GM21515 (cell line): ENCODE measurements at regions not wholly inside any gene's neighbourhood (a gene's known extent, or its start where the extent isn't known, plus 50 kb on each side); places are given as distances from the start of the nearest gene placed in this dataset.
A peak's percentile ranks its signal among the peaks of the same experiment; 100 is the strongest.
"Not testable (repeated sequence)": the region's sequence is repeated elsewhere in the genome, so short reads cannot be mapped to it uniquely, and the experiment has no call there.

ENCODE experiments used
- ATAC-seq: cut with Tn5 transposase; IDR thresholded peaks from one replicate; pipeline ENCODE4 v1.9.1; 2021; ENCODE audit not compliant: unreplicated experiment

DNA sequence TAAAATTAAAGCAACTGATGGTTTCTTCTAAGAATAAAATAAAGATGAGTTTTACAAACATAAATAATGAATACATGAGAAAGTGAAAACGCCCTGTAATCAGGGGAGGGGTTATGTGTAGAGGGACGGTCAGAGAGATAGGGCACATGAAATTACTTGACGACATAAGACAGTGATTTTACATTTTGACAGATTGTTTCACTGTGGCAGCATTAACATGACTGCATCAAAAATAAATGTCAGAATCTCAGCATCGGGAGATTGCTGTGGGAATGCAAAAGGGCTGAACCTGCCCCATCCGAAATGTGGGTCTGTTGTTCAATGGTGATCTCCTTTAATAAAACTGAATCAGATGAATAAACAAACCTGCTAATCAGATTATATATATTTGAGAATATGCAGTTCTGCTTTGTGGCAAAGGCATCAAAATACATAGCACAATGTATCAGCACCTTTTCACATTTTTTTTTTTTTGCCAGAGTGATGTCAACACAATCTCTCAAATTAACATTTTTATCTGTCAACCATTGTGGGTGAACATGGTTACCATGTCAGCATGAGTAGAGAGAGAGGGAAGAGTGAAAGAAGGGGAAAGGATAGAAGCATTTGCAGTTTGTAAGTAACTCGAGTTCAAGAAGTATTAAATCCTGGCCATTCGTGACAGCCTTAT, 177.1 kb upstream of the MAN1A1 start:
- no peak for ATAC-seq

DNA sequence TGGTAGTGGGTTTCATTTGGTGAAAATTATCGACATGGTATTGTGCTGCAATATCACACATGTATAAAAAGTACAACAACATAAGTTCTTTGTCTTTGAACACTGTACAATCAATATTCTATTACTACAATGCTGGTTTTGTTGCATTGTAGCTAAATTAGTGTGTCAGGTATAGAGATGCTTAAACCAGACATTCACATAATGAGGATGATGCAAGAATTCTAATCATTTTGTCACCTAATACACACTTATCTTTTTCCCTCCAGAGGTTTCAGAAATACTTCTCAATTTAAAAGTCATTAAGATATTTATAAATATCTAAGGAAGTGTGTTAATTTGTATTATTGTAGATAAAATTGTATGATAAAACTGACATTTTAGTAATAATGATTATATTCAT, 174.8 kb upstream of the MAN1A1 start:
- ATAC-seq, result no peak

DNA sequence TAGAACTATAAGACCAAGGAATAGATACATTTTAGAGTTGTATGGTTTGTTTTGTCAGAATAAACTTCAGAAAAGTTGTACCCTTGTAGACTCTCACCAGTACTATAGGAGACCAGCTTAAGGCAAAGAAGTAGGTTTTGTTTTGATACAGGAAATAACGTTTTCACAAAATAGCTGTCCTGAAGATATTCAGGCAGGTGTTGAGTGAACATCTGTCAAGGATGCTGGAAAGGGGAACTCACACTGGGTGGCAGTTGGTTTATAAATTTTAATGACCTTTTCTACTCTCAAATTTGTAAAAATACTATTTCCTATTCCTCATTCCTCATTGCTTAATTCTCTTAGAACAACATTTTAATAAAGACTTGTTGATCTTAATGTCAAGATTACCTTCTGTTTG, 174.0 kb upstream of the MAN1A1 start:
- ATAC-seq, result no peak

DNA sequence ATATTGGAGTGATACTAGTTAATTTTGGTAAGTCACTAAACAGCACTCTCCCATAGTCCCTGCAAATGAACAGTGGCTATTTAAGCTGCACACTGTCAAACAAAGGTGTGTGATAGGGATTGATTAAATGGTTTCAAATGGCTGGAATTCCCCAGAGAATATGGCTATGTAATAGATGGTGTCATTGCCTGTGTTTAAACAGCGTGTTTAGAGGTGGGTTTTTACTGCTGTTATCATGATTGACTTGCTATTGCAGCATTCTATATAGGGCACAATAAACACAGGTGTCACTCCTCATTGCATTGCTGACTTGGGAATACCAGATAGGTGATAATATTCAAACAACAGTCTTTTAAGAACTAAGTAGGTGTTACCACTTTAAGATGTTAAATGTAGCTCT, 171.7 kb upstream of the MAN1A1 start:
- no peak for ATAC-seq

DNA sequence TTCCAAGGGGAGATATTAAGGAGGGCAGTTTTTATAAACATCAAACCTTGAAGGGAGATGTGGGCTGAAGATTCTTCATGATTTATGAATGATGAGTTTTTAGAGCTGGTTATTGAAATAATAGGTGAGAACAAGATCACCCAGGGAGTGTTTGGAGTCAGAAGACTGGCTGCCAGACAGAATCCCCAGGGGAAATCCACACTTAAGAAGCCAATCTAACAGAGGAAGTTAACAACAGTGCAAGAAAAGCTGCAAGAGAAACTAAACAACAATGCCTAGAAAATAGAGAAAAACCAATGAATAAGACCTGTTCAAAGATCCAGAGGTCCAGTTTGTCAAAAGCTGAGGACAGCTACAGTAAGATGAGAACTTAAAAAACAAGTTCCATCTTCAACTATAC, 167.9 kb upstream of the MAN1A1 start:
- no peak for ATAC-seq

DNA sequence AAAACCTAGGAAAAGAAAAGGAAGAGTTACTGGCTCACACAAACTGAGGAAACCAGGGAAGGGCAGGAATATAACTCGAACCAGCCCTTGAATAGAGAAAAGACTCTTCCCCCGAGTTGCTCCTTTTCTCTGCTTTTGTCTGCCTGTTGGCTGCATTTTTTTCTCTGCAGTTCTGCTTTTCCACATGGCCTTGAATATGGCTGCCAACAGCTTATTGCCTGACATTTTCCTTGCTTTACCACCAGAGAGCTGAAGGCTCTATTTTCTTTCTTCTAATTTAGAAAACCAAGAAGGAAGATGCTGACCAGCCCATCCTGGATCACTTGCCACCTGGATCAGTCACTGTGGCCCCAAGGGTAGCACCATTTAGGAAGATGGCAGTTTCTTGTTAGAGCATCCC, 164.8 kb upstream of the MAN1A1 start:
- ATAC-seq, result no peak

DNA sequence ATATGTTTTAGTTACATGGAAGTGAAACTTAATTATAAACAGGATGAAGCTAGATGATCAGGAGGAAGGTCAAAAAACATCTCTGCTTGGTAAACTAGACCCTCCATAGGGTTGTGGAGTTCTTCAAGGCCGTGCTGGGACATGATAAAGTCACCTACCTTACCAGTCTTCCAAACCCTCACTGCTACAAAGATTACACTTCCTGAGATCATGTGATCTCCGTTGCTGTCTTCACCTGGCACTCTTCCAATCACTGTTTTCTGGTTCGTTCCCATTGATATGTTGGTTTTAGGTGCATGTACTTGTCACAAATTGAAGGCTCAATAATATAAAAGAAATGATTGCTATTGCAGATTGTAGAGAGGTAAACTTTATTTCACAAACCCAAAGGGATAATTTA, 161.5 kb upstream of the MAN1A1 start:
- ATAC-seq, result no peak

DNA sequence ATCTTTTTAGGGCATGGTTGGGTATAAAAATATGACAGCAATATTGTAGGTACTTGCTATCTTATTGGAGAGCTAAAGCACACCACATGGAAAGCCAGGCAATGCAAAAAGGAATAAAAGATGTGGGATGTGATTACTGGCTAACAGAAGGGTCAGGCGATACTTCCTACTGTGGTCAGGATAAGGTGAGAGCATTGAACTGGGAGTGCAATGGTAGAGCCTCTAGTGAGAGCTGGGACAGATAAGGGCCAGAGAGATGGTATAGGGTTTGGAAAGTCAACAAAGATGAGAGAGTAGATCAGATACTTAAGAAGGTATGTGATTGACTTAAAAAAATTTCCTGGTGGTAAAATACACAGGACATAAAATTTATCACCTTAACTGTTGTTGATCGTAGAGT, 160.7 kb upstream of the MAN1A1 start:
- no peak for ATAC-seq

DNA sequence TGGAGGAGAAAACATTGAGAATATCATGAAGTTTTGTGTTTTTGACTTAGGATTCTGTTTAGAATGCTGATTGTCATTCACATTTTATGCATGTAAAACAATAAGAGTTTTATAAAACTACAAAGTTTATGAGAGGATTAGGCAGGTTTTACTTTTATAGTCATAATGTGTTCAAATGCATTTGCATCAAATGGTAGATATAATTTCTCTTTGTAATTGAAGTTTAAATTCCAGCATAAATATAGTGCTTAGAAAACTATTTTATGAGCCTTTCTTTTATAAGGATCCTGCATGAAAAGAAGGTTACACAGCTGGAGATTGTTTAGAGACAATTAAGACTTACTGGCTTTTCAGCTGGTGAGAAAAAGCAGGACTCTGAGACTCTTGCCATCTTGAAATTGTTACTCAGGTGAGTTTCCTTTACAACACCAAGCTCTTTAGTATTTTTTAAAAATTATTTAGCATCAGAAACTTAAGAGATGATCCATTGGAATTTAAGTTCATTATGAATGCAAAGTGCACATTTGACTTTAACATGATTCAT, 157.1 kb upstream of the MAN1A1 start:
- ATAC-seq, result no peak

DNA sequence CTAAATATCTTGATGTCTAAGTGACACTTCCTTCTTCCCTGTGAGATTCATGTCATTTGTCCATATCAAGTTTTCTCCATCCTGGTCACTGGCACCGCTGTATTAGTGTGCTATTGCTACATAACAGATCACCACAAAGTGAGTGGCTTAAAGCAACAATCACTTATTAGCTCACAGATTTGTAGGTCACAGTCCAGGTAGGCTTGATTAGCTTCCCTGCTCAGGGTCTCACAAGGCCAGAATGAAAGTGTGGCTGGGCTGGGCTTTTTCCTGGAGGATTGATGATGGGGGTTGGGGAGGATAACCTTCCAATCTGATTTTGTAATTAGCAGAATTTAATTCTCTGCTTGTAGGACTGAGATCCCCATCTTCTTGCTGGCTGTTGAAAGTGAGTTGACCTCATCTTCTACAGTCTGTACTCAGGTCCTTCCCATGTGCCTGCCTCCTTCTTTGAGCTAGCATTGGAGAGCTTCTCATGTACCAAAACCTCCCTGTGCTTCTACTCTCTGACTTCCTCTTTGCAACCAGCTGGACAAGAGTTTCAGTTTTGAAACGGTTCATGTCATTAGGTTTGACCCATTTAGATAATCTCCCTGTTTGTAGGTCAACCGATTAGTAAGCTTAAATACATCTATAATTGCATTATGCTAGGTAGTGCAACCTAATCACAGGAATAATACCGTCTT, 152.4 kb upstream of the MAN1A1 start:
- peak; percentile 97 for ATAC-seq

DNA sequence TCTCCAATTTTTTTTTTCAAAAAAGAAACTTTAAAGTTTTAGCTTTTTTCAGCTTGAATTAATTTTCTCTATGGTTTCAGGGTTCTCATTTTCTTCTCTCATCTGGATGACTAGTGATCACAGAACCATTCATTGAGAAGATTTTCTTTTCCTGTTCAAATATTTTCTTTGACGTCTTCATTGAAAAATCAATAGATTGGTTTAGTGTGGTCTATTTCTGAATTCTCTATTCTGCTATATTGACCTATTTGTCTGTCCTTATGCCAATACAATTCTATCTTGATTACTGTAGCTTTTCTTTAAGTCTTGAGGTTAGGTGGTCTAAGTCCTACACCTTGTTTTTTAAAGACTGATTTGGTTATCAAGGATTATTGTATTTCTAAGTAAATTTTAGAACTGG, 150.2 kb upstream of the MAN1A1 start:
- no peak for ATAC-seq

DNA sequence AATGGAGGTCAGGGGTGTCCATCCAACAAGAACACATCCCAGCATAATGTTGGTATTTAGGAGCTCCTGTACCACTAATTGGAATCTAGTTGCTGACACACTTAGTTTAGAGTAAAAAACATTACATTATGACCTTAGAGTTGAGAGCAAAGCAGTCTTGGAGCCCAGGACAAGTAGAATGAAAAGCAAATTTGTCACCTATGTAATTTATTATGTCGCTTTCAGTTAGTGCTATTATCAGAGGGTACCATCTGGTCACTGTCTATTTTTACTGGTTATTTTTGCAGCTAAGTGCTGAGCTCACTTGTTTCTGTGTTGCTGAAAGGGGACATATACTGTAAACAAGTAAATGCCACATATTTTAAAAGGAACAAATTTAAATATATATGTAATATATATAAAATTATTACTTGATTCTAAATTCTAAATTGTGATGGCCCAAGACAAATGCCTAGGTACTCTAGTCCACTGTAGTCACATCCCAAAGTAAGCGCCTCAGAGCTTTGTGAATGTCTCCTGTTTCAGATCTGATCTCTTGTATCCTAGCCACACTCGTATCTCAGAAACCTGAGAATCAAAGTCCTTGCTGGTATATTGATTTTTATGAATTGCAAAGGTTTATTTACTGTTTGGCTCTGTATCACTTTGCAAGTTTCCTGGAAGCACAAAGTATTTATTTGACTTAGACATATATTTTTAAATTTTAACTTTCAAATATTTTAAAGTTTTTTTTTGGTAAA, 148.6 kb upstream of the MAN1A1 start:
- no peak for ATAC-seq

DNA sequence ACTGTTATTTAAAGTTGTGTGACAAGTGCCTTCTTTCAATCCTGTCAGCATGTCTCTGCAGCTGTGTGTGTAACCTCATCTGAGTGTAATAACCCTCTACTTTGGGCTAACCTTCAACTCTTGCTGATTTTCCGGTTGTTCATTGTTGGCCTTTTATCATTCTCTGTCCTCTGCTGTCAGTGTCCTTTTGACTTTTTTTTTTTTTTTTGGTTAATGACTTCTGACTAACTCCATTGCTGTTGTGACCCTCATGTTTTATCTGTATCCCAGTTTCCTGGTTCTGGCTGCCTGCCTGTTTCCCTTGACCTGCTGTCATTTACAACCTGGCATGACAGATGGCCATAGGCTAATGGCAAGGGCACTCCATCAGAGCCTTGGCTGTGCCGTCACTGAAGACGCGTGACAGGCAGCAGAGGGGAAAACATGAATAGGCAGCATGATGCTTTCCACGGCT, 145.7 kb upstream of the MAN1A1 start:
- no peak for ATAC-seq

DNA sequence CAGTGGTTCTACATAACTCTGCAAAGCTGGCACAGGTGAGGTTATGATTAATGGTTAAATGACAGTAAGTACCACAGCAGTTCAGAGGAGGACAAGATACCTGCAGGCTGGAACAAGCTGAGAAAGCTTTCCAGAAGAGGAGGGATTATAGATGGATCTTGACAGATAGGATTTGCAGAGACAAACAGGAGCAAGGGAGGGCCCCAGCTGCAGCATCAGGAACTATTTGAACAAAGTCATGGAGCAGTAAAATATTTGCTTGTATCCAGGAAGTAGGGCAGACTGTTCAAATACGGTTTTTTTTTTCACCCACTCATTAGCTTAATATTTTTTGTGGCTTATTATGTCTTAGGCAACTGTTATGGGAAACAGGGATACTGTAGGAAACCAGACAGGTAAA, 144.4 kb upstream of the MAN1A1 start:
- no peak for ATAC-seq

DNA sequence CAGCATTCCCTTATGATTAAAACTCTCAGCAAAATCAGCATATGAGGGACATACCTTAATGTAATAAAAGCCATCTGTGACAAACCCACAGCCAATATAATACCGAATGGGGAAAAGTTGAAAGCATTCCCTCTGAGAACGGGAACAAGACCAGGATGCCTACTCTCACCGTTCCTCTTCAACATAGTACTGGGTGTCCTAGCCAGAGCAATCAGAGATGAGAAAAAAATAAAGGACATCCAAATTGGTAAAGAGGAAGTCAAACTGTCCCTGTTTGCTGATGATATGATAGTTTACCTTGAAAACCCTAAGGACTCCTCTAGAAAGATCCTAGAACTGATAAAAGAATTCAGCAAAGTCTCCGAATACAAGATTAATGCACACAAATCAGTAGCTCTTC, 141.6 kb upstream of the MAN1A1 start:
- ATAC-seq, result not testable (repeated sequence)

DNA sequence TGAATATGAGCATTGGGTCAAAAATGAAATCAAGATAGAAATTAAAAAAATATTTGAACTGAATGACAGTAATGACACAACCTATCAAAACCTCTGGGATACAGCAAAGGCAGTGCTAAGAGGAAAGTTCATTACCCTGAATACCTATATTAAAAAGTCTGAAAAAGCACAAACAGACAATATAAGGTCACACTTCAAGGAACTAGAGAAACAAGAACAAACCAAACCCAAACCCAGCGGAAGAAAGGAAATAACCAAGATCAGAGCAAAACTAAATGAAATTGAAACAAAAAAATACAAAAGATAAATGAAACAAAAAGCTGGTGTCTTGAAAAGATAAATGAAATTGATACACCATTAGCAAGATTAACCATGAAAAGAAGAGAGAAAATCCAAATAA, 140.5 kb upstream of the MAN1A1 start:
- not testable (repeated sequence) for ATAC-seq

DNA sequence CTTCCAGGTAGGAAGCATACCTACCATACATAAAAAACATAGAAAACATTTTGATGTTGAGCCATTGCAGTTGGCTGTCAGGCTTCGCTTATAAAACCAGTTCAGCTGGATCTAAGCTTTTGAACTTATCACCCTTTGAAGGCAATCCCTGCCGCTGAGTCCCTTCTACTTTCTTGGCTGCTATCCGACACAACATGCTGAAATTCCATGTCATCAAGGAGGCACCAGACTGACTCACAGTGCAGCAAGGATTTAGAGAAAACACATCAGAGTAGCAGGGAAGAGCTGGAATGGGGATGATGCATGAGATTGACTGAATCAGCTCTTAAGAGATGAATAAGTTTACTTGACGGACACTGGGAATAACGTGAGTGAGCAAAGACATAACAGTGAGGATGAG, 135.0 kb upstream of the MAN1A1 start:
- no peak for ATAC-seq

DNA sequence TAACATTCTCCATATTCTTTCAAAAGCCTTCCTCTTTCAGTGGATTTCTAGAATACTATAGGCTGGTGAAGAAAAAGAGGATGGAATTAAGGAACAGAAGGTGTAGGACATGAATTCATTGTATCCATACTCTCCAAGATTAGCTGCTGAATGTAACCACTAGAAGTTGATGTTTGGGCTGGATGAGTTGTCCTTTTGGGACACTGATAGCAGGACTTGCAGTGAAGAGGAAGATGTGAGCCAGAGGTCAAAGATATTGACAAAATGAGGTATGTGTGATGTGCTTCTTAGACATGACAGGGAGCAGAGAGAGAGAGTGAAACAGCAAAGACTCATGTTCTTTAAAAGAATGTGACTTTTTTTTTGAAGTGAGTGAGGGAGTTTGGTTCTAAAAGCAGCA, 134.3 kb upstream of the MAN1A1 start:
- ATAC-seq, result no peak

DNA sequence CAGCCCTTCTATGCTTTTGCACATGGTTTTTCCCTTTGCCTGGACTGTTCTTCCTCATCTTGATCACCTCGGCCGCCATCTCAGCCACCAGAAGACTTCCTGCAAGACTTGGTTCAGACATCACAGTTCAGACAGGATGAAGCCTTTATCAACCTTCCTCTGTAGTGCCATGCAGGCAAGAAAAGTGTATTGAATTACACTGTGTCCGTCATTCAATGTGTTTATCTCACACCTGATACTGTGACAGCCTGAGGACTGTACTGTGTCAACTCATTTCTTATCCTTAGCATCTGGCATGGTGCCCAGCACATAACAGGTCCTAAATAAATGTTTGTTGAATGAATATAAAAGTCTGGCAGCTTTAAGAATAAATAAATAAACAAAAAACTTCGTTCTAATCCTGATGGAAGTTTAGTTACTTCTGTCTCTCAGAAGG, 133.3 kb upstream of the MAN1A1 start:
- no peak for ATAC-seq

DNA sequence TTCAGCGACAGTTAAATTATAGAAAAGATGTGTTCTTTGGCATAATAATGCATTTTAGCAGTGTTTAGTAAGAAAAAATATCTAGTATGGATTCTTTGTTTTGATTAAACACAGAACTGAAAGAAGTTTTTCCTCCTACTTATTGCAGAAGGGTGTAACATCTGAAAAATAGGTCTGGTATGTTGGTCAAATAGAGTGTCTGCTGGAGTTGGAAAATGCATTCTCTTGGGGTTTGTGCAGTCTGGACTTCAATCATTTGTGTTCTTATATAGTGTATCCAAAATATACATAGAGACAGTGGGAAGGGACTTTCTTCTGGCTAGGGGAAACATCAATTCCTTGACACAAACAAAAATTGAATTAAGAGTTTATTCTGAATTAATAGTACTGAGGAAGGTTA, 132.4 kb upstream of the MAN1A1 start:
- no peak for ATAC-seq

DNA sequence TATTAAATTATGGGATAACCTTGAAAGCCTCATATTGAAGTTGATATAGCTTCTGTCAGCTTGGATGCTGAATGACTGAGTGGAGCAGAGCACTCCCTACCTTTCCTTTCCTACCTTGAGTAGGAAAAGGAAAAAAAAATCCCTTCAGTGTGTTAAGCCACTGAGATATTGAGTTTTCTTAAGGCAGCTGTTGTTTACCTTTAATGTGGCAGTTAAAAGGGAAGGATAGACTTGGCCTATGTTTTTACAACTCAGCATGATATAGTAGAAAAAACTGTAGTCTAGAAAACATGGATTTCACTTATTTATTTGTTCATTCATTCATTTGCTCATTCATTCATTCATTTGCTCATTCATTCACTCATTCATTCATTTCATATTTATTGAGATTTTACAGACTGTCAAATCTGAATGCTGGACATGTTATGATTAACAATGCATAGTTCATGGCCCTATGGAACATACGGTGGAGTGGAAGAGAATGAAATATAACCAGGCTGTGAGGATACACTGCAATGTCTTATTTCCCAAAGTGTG, 131.5 kb upstream of the MAN1A1 start:
- no peak for ATAC-seq
